ENCODE measurements at regions not wholly inside any gene's neighbourhood (a gene's known extent, or its start where the extent isn't known, plus 50 kb on each side); places are given as distances from the start of the nearest gene placed in this dataset.

DNA sequence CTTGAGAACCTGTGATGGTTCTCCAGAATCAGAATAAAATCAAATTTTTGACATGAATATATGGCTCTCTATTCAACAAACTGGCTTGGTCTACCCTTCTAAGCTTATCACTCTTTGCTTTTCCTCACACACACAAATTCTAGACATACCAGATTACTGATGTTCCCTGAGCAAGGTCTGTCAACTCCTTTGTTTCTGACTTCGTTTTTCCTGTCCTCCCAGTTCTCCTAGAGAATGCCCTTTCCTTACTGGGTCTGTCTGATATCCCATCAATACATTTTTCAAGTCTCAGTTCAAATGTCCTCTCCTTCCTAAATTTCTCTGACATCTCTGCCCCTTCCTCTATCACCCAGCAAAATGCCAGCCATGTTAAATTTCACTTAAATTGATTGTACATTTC is 202.1 kb upstream of the IGFBP7 start:
- Histone ChIP-seq H3K9me2 (ENCODE audit: insufficient read depth, low read length) (no peaks in the 10 kb centered on the region), H3K79me2 (replicated peaks; ENCODE audit: insufficient read depth, low read length) (no peaks in the 10 kb centered on the region)

GRCh38 chr4:57309658-57310057 is 199.5 kb upstream of the IGFBP7 start:
- Histone ChIP-seq H3K4me2 (ENCODE audit: low read length) (no peak overlapping the region), H3F3A (ENCODE audit: insufficient read depth, low read length, poor library complexity, severe bottlenecking) (no peaks in the 10 kb centered on the region), H3K27ac (ENCODE audit: low read length) (no peak overlapping the region), H3K9me3 (ENCODE audit: low read length) (no peaks in the 10 kb centered on the region), H3K4me3 (ENCODE audit: low read length) (no peak overlapping the region), H3K9me2 (ENCODE audit: insufficient read depth, low read length) (no peaks in the 10 kb centered on the region), H2AFZ (ENCODE audit: low read depth, low read length) (no peak overlapping the region), H3K9ac (ENCODE audit: low read length) (no peak overlapping the region), H3K79me2 (replicated peaks; ENCODE audit: insufficient read depth, low read length) (no peaks in the 10 kb centered on the region), H3K27me3 (ENCODE audit: insufficient read depth, low read depth, low read length) (no peaks in the 10 kb centered on the region), H3K36me3 (ENCODE audit: insufficient read depth, low read length) (no peaks in the 10 kb centered on the region), H4K20me1 (ENCODE audit: insufficient read depth) (no peaks in the 10 kb centered on the region)
- no peak for TF ChIP-seq CTCF (IDR thresholded peaks at IDR 0.05; ENCODE audit: poor library complexity, severe bottlenecking)
- TF ChIP-seq TAF1 (IDR thresholded peaks at IDR 0.05; ENCODE audit: low read depth): no peak
- TF ChIP-seq RAD21 (conservative IDR thresholded peaks at IDR 0.05): no peak
- TF ChIP-seq SMC3 (conservative IDR thresholded peaks at IDR 0.05; ENCODE audit: poor library complexity): no peak
- TF ChIP-seq MXI1 (conservative IDR thresholded peaks at IDR 0.05; ENCODE audit: poor library complexity, severe bottlenecking): no peak
- TF ChIP-seq POLR2AphosphoS5 (IDR thresholded peaks at IDR 0.05): no peak
- no peak for TF ChIP-seq EP300 (conservative IDR thresholded peaks at IDR 0.05; ENCODE audit: poor library complexity, severe bottlenecking)

More for the DNA sequence above, 202.1 kb upstream of the IGFBP7 start:
- H3K4me3 ChIP-seq (ENCODE audit: low read length): no peak overlapping the region
- no peak overlapping the region for H3K27ac ChIP-seq (ENCODE audit: low read length)
- H2AFZ ChIP-seq (ENCODE audit: low read depth, low read length): no peak overlapping the region
- no peaks in the 10 kb centered on the region for H3K36me3 ChIP-seq (ENCODE audit: insufficient read depth, low read length)
- TF ChIP-seq MXI1 (conservative IDR thresholded peaks at IDR 0.05; ENCODE audit: poor library complexity, severe bottlenecking) (no peak), SMC3 (conservative IDR thresholded peaks at IDR 0.05; ENCODE audit: poor library complexity) (no peak), TAF1 (IDR thresholded peaks at IDR 0.05; ENCODE audit: low read depth) (no peak), RAD21 (conservative IDR thresholded peaks at IDR 0.05) (no peak), POLR2AphosphoS5 (IDR thresholded peaks at IDR 0.05) (no peak), EP300 (conservative IDR thresholded peaks at IDR 0.05; ENCODE audit: poor library complexity, severe bottlenecking) (no peak), CTCF (IDR thresholded peaks at IDR 0.05; ENCODE audit: poor library complexity, severe bottlenecking) (no peak), REST (IDR thresholded peaks at IDR 0.05; ENCODE audit: borderline replicate concordance) (no peak), EZH2 (IDR thresholded peaks at IDR 0.05; ENCODE audit: borderline replicate concordance, insufficient read depth, low read length, poor library complexity, severe bottlenecking) (no peak)
- no peak overlapping the region for H3K4me2 ChIP-seq (ENCODE audit: low read length)
- no peaks in the 10 kb centered on the region for H3F3A ChIP-seq (ENCODE audit: insufficient read depth, low read length, poor library complexity, severe bottlenecking)
- no peaks in the 10 kb centered on the region for H3K9me3 ChIP-seq (ENCODE audit: low read length)
- H3K9ac ChIP-seq (ENCODE audit: low read length): no peak overlapping the region
- no peaks in the 10 kb centered on the region for H4K20me1 ChIP-seq (ENCODE audit: insufficient read depth)
- no peaks in the 10 kb centered on the region for H3K27me3 ChIP-seq (ENCODE audit: insufficient read depth, low read depth, low read length)
